HepG2 (cell line): ENCODE measurements at regions not wholly inside any gene's neighbourhood (a gene's known extent, or its start where the extent isn't known, plus 50 kb on each side); places are given as distances from the start of the nearest gene placed in this dataset.

Source experiments
- FIP1L1 ChIP-seq: fragments of 200-400 bp; formaldehyde crosslinking; IDR thresholded peaks from 2 replicates; pipeline ENCODE4 v1.6.1; 2018; ENCODE audit warnings: low read depth, mild to moderate bottlenecking, low read length, moderate library complexity, borderline replicate concordance; ENCODE audit not compliant: insufficient read depth
- HBP1 ChIP-seq: IDR thresholded peaks from 2 replicates; pipeline ENCODE4 v1.6.1; 2016; ENCODE audit warnings: low read depth, control low read depth
- KAT7 ChIP-seq: IDR thresholded peaks from 2 replicates; pipeline ENCODE4 v1.6.1; 2018; ENCODE audit warnings: borderline replicate concordance, missing compliant biosample characterization
- KDM5A ChIP-seq: fragments of 200-600 bp; sonication (generic); IDR thresholded peaks from 2 replicates; pipeline ENCODE4 v1.7.0; 2018; ENCODE audit warnings: antibody characterized with exemption, mild to moderate bottlenecking, low read length, borderline replicate concordance
- KLF16 ChIP-seq, 2 experiments: sonication (generic) in 1 of 2; formaldehyde crosslinking in 1 of 2; IDR thresholded peaks; 2 replicates each; pipeline versions ENCODE4 v1.6.1 to v1.8.0; 2016 to 2023; ENCODE audit warnings: missing genetic modification reagents in 2 of 2, missing compliant biosample characterization in 1 of 2
- LRRFIP1 ChIP-seq: sonication (generic); formaldehyde crosslinking; conservative IDR thresholded peaks from 2 replicates; pipeline ENCODE4 v1.4.0; 2020; ENCODE audit warnings: missing genetic modification reagents
- NCOA2 ChIP-seq: sonication (generic); formaldehyde crosslinking; IDR thresholded peaks from 2 replicates; pipeline ENCODE4 v1.8.0; 2022; ENCODE audit warnings: inconsistent platforms
- NCOR1 ChIP-seq: fragments of 200-600 bp; sonication (generic); IDR thresholded peaks from 2 replicates; pipeline ENCODE4 v1.7.0; 2017; ENCODE audit warnings: antibody characterized with exemption, low read length, borderline replicate concordance
- PBX2 ChIP-seq: IDR thresholded peaks from 2 replicates; pipeline ENCODE4 v1.6.1; 2016; ENCODE audit warnings: control low read depth
- PITX1 ChIP-seq: sonication (generic); formaldehyde crosslinking; IDR thresholded peaks from 2 replicates; pipeline ENCODE4 v1.5.1; 2020; ENCODE audit warnings: mild to moderate bottlenecking, missing genetic modification reagents
- PRPF4 ChIP-seq: fragments of 200-400 bp; formaldehyde crosslinking; IDR thresholded peaks from 2 replicates; pipeline ENCODE4 v1.6.1; 2016; ENCODE audit warnings: low read length, low read depth; ENCODE audit not compliant: poor library complexity, severe bottlenecking
- SKI ChIP-seq: fragments of 450-650 bp; IDR thresholded peaks from one replicate; pipeline ENCODE4 v1.6.1; 2018; ENCODE audit warnings: mild to moderate bottlenecking; ENCODE audit not compliant: partially characterized antibody
- TERF1 ChIP-seq: sonication (generic); formaldehyde crosslinking; IDR thresholded peaks from 2 replicates; pipeline ENCODE4 v1.8.0; 2022; ENCODE audit warnings: mild to moderate bottlenecking, missing genetic modification reagents, moderate library complexity
- TRIM22 ChIP-seq: fragments of 450-650 bp; IDR thresholded peaks from 2 replicates; pipeline ENCODE4 v1.6.1; 2017
- ZBTB1 ChIP-seq: sonication (generic); formaldehyde crosslinking; IDR thresholded peaks from 2 replicates; pipeline ENCODE4 v1.4.0; 2020; ENCODE audit warnings: missing genetic modification reagents, borderline replicate concordance
- ZNF232 ChIP-seq: sonication (generic); formaldehyde crosslinking; IDR thresholded peaks from 2 replicates; pipeline ENCODE4 v1.4.0; 2020; ENCODE audit warnings: missing genetic modification reagents, borderline replicate concordance
- ZNF513 ChIP-seq: sonication (generic); formaldehyde crosslinking; conservative IDR thresholded peaks from 2 replicates; pipeline ENCODE4 v1.5.0; 2020; ENCODE audit warnings: missing genetic modification reagents
- ZNF777 ChIP-seq: sonication (generic); formaldehyde crosslinking; IDR thresholded peaks from 2 replicates; pipeline ENCODE4 v1.4.0; 2020; ENCODE audit warnings: missing genetic modification reagents
- ZNF781 ChIP-seq: sonication (generic); formaldehyde crosslinking; IDR thresholded peaks from 2 replicates; pipeline ENCODE4 v1.5.1; 2020; ENCODE audit warnings: borderline replicate concordance, mild to moderate bottlenecking, missing genetic modification reagents; ENCODE audit errors: not compliant biosample characterization
- ZSCAN9 ChIP-seq: IDR thresholded peaks from 2 replicates; pipeline ENCODE4 v1.6.1; 2016; ENCODE audit warnings: borderline replicate concordance

GRCh38 chr10:78964952-78965633 is 103.7 kb upstream of the ZMIZ1 start (continued):
- no peak for TF ChIP-seq PBX2 (CRISPR knock-in tag)
- TF ChIP-seq SKI = peak; percentile 80
- TF ChIP-seq ZNF777 (CRISPR knock-in tag) = no peak
- no peak for TF ChIP-seq HBP1 (CRISPR knock-in tag)
- TF ChIP-seq KDM5A = no peak
- 0 out of 2 replicates have a peak, but pooled peaks have one; percentile 38 for TF ChIP-seq FIP1L1
- peak; percentile 78 for TF ChIP-seq ZNF781 (CRISPR knock-in tag)
- TF ChIP-seq KAT7 = peak; percentile 55; the same call in 1 of the 2 replicates
- TF ChIP-seq TRIM22 = no peak
- no peak for TF ChIP-seq ZNF513 (CRISPR knock-in tag)
- TF ChIP-seq ZNF232 (CRISPR knock-in tag) = no peak
- no peak for TF ChIP-seq ZBTB1
- no peak for TF ChIP-seq LRRFIP1 (CRISPR knock-in tag)
- TF ChIP-seq PITX1 = peak; percentile 88; the same call in 1 of the 2 replicates
- no peak for TF ChIP-seq PRPF4
- peak; percentile 94 for TF ChIP-seq NCOA2 (CRISPR knock-in tag)
- TF ChIP-seq ZSCAN9 (CRISPR knock-in tag) = peak; percentile 70; the same call in 1 of the 2 replicates
- peak in 1 of 2 experiments; percentile 91; a peak in 2 of 4 replicates for TF ChIP-seq KLF16 (CRISPR knock-in tag; IDR thresholded peaks at IDR 0.05)
- no peak for TF ChIP-seq TERF1 (CRISPR knock-in tag)
- TF ChIP-seq NCOR1 = no peak; the same call in 1 of the 2 replicates
